NCI-H526 (cell line): ENCODE measurements at regions not wholly inside any gene's neighbourhood (a gene's known extent, or its start where the extent isn't known, plus 50 kb on each side); places are given as distances from the start of the nearest gene placed in this dataset.

Experiments
- DNase-seq, 2 experiments: peaks; one replicate each; lab custom pipeline; 2025; lab: John Stamatoyannopoulos, UW

DNA sequence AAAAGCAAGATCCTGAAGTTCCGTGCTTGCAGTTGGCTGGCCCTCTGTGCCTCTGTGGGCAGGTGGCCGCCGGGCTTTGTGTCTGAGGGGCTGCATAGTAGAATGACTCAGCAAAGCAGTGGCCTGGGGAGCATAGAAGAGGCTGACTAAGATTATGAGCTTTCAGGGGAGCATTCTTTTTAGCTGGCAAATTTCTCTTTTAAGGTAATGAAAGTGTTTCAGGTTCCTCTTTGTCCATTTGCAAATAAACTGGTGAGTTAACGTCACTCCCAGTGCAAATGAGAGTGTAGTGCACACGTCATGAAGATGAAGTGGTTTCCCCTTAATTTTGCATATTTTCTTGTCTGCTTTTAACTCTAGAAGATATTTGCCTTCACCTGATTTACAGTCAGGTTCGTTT lies 98.6 kb downstream of the BCL2L11 start:
- DNase-seq, result peak; percentile 18 to 52

DNA sequence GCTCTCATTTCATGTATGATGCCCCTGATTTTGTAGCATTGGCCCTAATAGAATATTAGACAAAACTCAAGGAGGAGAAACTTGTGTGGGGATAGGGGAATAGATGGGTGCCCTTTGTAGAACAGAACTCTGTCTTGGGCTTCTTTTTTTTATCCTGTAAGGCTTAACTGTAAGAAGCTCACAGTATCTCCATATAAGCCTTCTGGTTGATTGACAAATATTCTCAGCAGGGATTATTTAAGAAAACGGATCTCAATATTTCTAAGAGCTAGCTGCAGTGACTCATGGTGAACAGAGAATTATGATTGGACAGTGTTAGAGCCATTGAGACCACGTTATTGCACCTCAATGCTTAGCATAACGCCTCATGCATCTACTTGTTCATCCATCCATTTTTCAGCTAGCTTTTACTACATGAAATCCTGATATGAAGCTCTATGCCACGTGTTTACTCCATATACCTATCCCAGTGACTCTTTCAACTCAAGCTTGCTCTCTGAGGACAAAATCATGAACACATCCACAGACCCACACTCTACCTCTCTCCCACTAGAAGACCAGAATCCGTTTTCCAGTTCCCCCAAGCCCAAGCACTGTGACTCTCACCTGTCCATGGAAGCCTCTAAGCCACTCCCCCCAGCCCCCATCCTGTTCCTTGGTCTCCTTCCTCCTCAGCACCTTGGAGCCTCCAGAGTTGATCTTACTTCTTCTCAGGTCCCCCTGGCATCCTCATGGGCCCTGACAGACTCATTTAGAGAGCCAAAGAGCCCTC lies 99.2 kb downstream of the BCL2L11 start:
- DNase-seq, result no peak

DNA sequence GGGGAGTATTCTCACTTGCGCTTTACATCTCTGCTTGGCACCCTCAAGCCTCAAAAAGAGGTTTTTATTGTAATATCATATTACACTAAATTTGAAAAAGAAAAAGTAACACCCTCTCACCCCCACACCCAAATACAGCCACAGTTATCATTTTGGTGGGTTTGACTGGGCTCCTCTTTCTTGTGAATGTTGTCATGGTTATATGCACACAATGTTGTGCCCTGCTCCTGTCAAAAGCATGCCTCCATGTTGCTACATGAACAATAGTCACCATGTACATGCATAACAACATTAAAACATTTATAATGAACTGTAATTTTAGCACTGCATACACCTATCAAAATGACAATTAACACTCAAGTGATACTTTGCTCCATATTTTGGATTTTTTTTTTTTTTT lies 100.2 kb downstream of the BCL2L11 start:
- DNase-seq, result no peak

DNA sequence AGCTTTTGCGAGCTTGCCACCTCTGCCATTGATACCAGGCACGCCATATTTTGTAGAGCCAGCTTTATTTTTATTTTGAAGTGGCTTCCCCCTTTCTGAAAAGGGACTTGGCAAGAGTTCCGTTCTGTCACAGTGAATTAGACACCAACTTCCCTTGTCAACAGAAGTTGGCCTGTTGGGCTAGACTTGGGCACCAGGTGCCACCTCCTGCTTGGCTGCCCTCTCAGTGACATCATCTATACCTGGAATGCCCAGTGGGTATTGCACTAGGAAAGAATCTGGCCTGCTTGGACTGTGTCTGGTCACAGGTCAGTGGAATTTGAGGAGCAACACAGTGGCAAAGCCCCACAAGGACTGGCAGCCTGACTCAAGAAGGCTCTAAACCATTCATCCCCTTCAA lies 101.0 kb downstream of the BCL2L11 start:
- no peak for DNase-seq

DNA sequence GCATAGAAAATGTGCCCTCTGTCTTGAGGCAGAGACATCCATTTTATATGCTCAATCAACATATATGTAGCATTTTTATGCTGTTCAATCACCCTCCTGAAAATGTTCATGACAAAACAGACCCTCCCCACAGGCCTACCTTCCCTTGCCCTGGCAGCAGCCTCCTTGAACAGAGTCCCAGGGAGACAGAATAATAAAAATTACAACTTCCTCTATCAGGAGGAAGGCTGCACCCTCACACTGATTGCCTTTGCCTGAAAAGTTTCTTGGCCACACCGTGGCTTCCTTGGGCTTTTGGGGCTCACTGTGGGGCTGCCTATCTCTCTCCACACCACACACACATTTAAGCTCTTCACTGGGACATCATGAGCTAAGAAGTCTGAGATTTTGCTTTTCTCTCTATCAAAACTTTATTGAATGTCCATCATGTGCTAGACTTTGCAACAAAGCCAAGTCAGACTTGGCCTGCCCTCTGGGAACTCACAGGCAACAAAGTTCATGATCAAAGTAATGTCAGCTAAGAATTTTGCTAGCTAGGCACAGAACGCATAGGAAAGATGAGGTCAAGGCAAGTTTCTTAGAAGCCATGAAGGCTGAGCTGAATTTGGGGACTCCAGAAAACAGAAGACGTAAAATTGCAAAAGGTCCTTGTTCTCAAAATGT lies 101.6 kb downstream of the BCL2L11 start:
- no peak for DNase-seq

DNA sequence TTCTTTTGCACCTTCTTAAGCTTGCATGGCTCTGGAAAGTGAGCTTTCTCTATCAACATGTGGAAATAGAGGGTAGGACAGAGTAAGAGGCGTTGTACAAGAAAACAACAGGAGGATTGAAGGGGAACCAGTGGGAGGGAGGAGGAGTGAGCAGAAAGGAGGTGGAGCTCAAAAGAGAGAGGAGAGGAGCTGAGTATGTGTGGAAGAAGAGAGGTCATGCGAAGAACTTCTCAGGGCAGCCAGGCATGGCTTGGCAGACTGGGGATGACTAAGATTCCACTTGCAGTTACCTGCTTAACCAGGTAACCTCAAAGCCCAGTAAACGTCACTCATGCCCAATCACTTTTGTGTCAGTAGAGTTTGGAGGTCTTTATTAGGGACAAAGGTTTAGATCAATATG lies 105.1 kb downstream of the BCL2L11 start:
- DNase-seq, result no peak

DNA sequence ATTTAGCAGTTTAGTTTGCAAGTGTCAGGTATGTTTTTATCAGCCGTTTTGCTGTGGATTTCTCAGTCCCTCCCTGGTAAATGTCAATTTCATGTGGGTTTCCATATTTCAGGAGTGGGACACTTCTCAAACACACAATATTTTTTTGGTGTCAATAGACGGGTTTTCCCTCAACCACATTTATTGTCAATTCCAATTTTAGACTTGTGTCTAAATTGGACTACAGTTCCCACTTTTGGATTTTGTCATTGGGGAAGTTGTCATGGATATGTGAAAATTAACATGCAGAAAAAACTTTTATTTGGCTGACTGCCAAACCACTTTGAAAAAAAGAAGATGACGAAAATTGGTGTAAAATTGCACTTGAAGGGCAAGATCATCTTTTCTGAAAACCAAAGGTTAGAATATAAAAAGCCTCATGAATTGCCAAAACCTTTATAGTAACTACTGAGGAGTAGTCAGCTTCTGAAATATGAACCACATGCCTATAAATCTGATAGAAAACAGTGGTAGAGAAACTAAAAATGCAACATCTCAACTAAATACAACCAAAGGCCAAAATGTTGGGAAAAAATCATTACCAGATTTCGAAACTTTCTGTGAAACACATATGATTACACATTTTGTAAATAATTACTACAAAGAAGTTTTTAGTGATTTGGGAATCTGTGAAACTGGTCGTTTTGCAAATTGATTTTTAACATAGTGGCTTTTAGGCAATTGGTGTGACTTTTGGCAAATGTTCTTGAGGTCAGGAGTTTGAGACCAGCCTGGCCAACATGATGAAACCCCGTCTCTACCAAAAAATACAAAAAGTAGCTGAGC lies 106.4 kb downstream of the BCL2L11 start:
- DNase-seq, result no peak

DNA sequence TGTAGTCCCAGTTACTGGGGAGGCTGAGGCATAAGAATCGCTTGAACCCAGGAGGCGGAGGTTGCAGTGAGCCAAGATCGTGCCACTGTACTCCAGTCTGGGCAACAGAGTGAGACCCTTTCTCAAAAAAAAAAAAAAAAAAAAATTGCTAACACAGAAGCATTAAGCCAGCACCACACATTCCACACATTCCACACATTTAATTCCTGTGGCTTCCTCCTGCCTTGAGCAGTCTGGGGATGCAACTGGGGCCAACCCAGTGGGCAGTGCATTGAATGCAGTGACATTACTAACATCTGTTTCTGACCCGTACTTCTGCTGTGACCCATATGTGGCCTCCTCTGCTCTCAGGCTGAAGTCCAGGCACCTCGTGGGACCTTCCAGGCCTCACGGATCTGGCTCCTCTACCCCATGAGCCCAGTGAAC lies 107.0 kb downstream of the BCL2L11 start:
- DNase-seq, result no peak

DNA sequence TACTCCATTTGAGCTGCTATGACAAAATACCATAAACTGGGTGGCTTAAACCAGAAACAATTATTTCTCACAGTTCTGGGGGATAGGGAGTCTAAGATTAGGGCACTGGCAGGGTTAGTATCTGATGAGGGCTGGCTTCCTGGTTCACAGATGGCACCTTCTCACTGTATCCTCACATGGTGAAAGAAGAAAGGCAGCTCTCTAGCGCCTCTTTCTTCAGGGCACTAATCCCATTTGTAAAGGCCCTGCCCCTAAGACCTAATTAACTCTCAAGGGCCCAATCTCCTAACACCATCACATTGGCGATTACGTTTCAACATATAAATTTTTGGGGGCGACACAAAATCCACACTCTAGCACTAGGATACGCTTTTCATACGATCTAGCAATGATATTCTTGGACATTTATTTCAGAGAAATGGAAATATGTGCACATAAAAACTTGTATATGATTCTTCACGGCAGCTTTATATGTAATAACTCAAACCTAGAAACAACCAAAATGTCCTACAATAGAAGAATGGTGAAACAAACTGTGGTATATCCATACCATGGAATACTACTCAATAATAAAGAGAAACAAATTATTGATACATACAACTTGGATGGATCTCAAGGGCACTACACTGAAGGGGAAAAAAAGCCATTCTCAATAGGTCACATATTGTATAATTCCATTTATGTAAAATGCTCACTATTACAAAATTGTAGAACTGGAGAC lies 111.0 kb downstream of the BCL2L11 start:
- DNase-seq, result no peak

DNA sequence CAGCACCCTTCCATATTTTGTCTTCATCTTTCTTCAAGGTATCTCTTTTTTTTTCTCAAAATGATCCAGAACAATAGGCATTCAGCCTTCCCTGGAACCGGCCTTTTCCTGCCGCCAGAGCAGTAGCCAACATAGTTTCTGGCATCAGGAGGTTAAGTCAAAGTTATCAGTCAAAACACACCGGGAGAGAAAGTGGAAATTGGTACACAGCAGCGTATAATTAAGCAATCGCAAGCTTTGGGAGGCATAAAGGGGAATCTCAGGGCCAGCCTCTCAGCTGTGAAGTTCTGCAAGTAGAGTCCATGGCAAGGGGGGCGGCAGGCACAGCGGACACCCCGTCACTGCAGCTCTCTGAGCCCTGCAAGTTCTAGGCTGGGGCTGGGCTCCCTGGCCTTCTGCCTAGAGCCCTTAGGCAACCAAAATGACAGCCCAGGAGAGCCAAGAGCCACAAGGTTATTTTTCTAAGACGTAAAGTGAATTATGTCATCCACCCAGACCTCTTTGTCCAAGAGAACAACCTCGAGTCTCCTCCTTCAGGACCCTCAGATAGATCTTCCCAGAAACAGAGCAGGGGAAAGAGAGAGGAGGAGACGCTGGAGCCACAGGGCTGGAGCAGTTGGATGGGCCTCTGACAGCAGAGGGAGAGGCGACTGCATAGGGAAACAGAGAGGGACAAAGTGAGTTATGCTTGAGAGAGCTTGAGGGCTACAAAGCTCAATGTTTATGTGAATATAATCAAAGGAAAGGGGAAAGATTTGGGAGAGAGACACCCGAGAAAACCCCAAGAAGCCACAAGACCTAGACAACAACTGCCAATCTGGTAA lies 114.7 kb downstream of the BCL2L11 start:
- DNase-seq, result no peak

DNA sequence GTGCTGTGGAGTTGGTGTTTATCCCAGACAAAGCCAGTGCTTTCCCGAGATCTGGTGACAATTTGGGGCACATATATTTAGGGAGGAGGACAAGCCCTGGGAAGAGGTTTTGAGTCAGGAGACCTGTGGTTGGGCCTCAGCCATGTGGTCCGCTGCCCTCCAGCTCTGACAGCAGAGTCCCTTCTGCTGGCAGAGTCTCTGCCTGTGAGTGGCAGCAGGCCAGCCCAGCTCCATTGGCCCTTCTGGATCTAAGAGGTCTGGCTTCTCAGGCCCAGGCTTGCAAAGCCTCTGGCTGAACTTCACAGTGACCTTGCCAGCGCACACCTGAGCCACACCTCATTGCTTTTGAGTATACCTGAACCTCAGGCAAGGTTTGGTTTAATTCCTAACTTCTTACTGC lies 115.3 kb downstream of the BCL2L11 start:
- no peak for DNase-seq

DNA sequence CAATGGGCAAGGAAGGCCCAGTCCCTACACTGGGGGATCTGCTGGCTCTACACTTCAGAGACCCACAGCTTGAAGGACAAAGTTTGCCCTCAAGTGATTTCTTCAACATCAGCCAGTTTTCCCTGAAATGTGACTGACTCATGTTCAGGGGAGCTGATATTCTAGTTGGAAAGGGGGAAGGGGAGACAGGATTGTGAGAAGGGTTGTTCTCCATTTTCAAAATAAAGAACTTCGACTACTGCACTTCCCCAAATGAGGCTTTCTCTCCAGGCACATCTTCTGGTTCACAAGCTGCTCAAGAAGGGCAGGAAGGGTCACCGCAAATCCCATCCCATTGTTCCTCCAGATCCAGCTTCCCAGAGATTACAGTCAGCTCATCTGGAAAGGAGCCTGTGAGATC lies 117.6 kb downstream of the BCL2L11 start:
- DNase-seq, result no peak

DNA sequence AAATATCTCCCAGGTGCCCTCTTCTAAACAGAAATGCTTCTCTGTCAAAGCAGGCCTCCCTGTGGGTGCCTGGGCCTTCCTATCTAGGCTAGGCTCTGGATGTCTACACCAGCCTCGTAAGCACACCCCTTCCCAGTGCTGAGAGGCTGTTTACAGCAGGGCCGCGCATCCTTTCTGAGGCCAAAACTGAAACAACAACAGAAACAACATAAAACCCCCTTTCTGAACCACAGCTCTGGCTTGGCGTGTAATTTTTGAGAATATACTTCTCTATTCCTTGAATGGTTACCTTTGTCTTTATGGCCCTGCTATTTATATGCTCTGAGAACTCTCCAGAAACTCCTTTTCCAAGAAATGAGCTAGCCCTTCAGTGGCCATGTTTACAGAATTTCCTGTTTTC lies 118.4 kb downstream of the BCL2L11 start:
- DNase-seq, result no peak

DNA sequence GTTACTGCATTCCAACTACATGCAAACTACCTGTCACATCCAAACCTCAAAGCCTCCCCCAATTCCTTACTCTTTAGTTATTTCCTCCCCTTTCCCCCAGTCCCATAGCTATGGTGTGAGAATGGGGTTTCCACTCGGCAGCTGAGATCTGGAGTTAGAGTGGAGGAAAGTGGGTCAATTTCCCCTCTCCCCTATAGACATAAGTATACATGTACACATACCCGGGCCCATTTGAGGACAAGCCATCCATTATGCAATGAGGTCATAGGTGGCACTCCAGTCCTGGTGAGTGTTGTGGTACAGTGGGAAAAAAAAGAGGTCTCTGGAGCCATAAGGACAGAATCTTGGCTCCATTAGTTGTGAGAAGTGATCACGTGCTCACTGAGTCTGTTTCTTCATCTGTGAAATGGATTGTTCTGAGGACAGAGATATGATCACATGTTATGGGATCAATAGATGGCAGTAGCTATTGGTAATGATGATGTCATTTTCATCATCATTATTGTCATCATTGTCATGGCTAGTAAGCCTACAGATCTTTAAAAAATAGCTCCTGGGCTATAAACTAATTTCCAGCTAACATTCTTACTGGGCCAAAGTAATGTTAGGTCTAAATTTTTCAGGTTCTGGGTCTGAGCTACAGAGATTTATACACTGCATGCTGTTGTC lies 119.0 kb downstream of the BCL2L11 start:
- DNase-seq, result no peak

DNA sequence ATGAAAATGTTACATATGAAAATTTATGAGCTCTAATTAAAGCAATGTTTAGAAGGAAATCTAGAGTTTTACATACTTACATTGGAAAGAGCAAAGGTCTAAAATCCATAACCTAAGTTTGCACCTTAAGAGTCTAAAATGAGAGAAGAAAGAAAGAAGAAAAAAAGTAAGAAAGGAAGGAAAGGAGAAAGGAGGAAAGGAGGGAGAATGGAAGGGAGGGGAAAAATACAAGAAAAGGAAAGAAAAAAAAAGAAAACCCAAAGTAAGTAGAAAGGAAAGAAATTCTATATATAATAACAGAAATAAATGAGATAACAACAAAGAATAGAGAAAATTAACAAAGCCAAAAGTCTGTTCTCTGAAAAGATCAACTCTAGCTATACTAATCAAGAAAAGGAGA lies 122.6 kb downstream of the BCL2L11 start:
- no peak for DNase-seq

DNA sequence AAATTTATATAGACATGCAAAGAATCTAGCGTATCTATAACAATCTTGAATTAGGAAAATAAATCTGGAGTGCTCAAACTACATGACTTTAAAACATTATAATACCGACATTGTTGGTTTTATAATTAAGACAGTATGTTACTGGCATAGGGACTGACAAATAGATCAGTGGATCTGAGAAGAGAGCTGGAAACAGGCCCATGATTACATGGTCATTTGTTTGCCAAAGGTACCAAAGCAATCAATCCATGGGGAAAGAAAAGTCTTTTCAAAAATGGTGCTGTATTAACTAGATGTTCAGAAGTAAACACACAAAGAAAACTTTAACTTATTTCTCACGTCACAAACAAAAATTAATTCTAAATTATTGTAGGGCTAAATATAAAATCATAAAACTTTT lies 124.2 kb downstream of the BCL2L11 start:
- no peak for DNase-seq

DNA sequence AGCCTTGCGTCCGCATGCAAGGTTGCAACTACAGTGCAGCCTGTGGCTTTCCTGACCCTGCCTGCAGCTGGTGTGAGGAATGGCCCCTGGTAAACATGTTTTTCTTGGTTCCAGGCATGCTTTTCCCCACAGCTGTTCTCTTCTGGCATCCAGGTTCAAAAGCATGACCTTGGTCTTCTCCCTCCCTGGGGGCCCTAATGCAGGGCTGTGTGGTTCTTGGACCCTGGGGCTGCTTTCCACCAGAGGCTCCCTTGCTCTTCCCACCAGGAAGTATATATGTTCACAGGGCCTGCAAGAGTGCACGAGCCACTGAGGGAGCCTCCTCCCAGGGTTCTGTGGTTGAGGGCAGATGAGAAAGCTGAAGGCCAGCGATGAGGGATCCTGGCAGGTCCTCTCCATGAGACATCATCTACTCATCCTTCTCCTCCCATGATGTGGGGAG lies 125.9 kb downstream of the BCL2L11 start:
- no peak for DNase-seq

DNA sequence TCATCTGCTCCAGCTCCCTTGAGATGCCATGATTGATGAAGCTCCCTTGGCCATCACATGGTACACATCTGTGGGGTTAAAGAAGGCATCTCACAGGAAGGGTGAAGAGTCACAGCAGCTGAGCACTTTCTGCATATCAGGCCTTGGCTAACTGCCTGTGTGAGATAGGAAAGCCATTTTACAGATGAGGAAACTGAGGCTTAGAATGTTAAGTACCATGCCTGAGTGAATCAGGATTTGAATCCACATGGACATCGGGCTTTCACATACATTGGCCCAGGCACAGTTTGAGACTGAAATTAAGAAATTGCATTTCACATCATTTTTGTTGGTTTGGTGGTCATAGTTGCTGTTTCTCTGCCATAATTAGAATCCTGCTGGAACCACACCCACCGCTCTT lies 126.8 kb downstream of the BCL2L11 start:
- no peak for DNase-seq

DNA sequence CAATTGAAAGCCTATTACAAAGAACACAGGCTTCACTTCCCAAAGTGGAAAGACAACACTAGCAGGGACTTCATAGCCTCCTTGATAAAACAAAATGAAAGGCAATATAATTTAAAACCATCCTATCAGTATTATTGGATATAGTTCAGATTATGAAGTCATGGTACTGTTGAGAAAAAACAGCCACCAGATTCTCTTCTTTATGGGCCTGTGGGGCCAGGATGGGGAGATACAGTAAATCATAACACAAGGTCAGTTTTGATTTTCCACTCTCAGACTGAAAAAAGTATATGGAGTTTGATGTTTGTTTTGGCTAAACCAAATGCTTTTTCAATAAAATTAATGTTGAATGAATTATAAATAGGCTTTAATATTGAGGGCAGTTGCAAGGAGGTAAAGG lies 129.1 kb downstream of the BCL2L11 start:
- DNase-seq, result no peak

DNA sequence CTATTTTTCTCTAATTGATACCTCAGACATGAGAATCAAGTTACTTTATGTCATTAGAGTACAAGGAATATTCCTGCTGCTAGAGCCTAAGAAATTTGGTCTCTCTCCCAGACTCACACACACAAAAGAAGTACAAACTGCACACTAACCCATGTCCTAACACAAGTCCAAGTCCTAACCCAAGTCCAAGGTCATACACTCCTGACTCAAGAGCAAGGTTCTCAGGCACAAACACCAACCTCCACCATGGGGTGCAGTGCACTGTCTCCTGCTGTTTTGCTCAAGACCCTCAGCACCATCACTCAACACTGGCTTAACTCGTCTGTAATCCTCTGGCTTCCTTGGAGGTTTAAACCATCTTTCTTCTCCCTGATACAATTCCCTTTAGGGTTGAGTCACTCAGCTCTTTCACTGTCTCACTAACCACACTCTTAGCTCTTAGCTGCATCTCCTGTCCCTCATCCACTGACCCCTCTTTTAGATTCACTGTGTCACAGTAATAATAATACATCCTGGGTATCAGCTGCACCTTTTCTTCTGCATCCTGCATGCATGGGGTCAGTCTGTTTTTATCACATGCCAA lies 129.8 kb downstream of the BCL2L11 start:
- no peak for DNase-seq
